HepG2 (cell line): ENCODE measurements at regions not wholly inside any gene's neighbourhood (a gene's known extent, or its start where the extent isn't known, plus 50 kb on each side); places are given as distances from the start of the nearest gene placed in this dataset.

Source experiments
- ATAC-seq: fragments of 200-7000 bp; cut with Tn5 transposase; 3 replicates; pipeline ENCODE4 v1.9.1; 2020; ENCODE audit warnings: mild to moderate bottlenecking, moderate library complexity
- BruUV-seq: library from RNA; stranded (reverse); fragments of 400-500 nt; replicated peaks from 2 replicates; lab custom pipeline; 2021; lab: Mats Ljungman, UMichigan
- CTCF ChIA-PET: fragments of 300-600 bp; formaldehyde crosslinking; extraction: SDS; loops from one replicate; lab custom pipeline; 2021; ENCODE audit warnings: low total read pairs, inconsistent platforms, low intra/inter-chr PET ratio; lab: Yijun Ruan, JAX
- POLR2A ChIA-PET: fragments of 350-600 bp; sonication (Branson Sonifier 250); formaldehyde crosslinking; loops from one replicate; lab custom pipeline; 2020; ENCODE audit warnings: antibody characterized with exemption, inconsistent platforms; lab: Yijun Ruan, JAX
- DNase-seq: peaks from one replicate; pipeline ENCODE4 v3.0.0-alpha.2; 2015; ENCODE audit warnings: low spot score
- FAIRE-seq: peaks from 3 replicates; lab custom pipeline; 2011; peaks lifted over from hg19 to GRCh38; lab: Jason Lieb, UNC
- H2AFZ ChIP-seq: one replicate; pipeline ENCODE4 v1.6.1; 2011; ENCODE audit warnings: low read length, inconsistent platforms
- H3K27ac ChIP-seq: fragments of 300-600 bp; 3 replicates; pipeline ENCODE4 v1.8.0; 2011; ENCODE audit warnings: mixed run types, mild to moderate bottlenecking, mixed read lengths, low read length, inconsistent platforms; ENCODE audit not compliant: insufficient read depth; ENCODE audit errors: extremely low read length
- H3K27me3 ChIP-seq, 2 experiments: fragments of 200-600 bp in 1 of 2; 2 replicates in 1 of 2; 3 replicates in 1 of 2; pipeline versions ENCODE4 v1.6.0 to v1.8.0; 2011; ENCODE audit warnings: low read length in 2 of 2, mild to moderate bottlenecking in 2 of 2, moderate library complexity in 2 of 2, inconsistent platforms in 1 of 2; ENCODE audit not compliant: insufficient read depth in 2 of 2, control insufficient read depth in 1 of 2
- H3K36me3 ChIP-seq, 2 experiments: fragments of 200-600 bp in 1 of 2; replicated peaks in 1 of 2; 2 replicates in 1 of 2; 3 replicates in 1 of 2; pipeline versions ENCODE4 v1.5.1 to v1.8.0; 2011; ENCODE audit warnings: low read length in 2 of 2, inconsistent platforms in 1 of 2; ENCODE audit not compliant: insufficient read depth in 2 of 2, control insufficient read depth in 1 of 2
- H3K4me1 ChIP-seq: 2 replicates; pipeline ENCODE4 v1.5.1; 2012; ENCODE audit warnings: low read length, inconsistent platforms; ENCODE audit not compliant: insufficient read depth
- H3K4me2 ChIP-seq: 2 replicates; pipeline ENCODE4 v1.6.0; 2011; ENCODE audit warnings: low read depth, low read length, inconsistent platforms
- H3K4me3 ChIP-seq, 3 experiments: fragments of 200-600 bp in 1 of 3; sonication (generic), shearing (Covaris generic) in 1 of 3; replicated peaks in 1 of 3; 2 replicates each; pipeline ENCODE4 v1.5.1; 2011 to 2016; ENCODE audit warnings: low read length in 3 of 3, inconsistent platforms in 2 of 3, low read depth in 2 of 3, mild to moderate bottlenecking in 2 of 3, control low read depth in 1 of 3, mixed read lengths in 1 of 3; ENCODE audit not compliant: insufficient read depth in 1 of 3
- H3K79me2 ChIP-seq: one replicate; pipeline ENCODE4 v1.6.1; 2011; ENCODE audit warnings: low read length, inconsistent platforms; ENCODE audit not compliant: insufficient read depth
- H3K9ac ChIP-seq: 2 replicates; pipeline ENCODE4 v1.6.0; 2011; ENCODE audit warnings: mild to moderate bottlenecking, low read depth, low read length, inconsistent platforms; ENCODE audit not compliant: insufficient read depth
- H3K9me3 ChIP-seq: 2 replicates; pipeline ENCODE4 v1.5.1; 2012; ENCODE audit warnings: mild to moderate bottlenecking, low read length
- H4K20me1 ChIP-seq: 2 replicates; pipeline ENCODE4 v1.6.0; 2011; ENCODE audit warnings: inconsistent platforms, mild to moderate bottlenecking, low read length, moderate library complexity; ENCODE audit not compliant: insufficient read depth
- MED13 ChIP-seq: sonication (generic); formaldehyde crosslinking; IDR thresholded peaks from 2 replicates; pipeline ENCODE4 v1.5.0; 2020; ENCODE audit warnings: missing genetic modification reagents
- RERE ChIP-seq: IDR thresholded peaks from 2 replicates; pipeline ENCODE4 v1.6.1; 2016; ENCODE audit warnings: low read depth, missing genetic modification reagents, missing compliant biosample characterization
- ZNF263 ChIP-seq: sonication (generic); formaldehyde crosslinking; IDR thresholded peaks from 2 replicates; pipeline ENCODE4 v1.4.0; 2020; ENCODE audit warnings: missing genetic modification reagents
- ZNF329 ChIP-seq: sonication (generic); formaldehyde crosslinking; IDR thresholded peaks from 2 replicates; pipeline ENCODE4 v1.9.0; 2021; ENCODE audit warnings: low read depth, mild to moderate bottlenecking, missing genetic modification reagents
- WGBS: methylation state at CpG from one replicate; pipeline ENCODE4 v1.1.6; 2017; ENCODE audit warnings: low lambda C conversion rate; 5-methylcytosine and 5-hydroxymethylcytosine counted together
- in situ Hi-C: cut with HindIII; loops from 2 replicates; pipeline ENCODE4 v1.10.0; 2017; ENCODE audit warnings: low pct_unique_long_range_greater_than_20kb; ENCODE audit not compliant: extremely low pct_ligation_motif_present
- intact Hi-C: fragments of 100-400 bp; cut with micrococcal nuclease; formaldehyde crosslinking; loops from one replicate; pipeline ENCODE4 v1.10.0; 2022; ENCODE audit not compliant: unreplicated experiment

- no peak overlapping the region for H3K4me2 ChIP-seq
- no peak overlapping the region for H2AFZ ChIP-seq
- in situ Hi-C loops, result no loop called here
- POLR2A ChIA-PET, result no interaction called here
- H4K20me1 ChIP-seq, result no peaks in the 10 kb centered on the region
- no peak for TF ChIP-seq MED13 (CRISPR knock-in tag)
- TF ChIP-seq ZNF329 (CRISPR knock-in tag), result peak; percentile 63; the same call in 1 of the 2 replicates
- TF ChIP-seq ZNF263 (CRISPR knock-in tag), result peak; percentile 63
- TF ChIP-seq, all 625 proteins: peak for 2
- CTCF ChIA-PET, result no interaction called here
- Histone ChIP-seq H3K4me3 (no peak overlapping the region), H3K9ac (no peak overlapping the region), H3K27ac (no peak overlapping the region), H3K4me1 (peaks cover 50% of the 10 kb centered on the region), H3K79me2 (no peaks in the 10 kb centered on the region), H3K36me3 (peaks cover 0 to 2% of the 10 kb centered on the region in 2 experiments; a peak in 1 of 5 replicates), H3K27me3 (no peaks in the 10 kb centered on the region), H3K9me3 (no peaks in the 10 kb centered on the region)
- WGBS, result 79% methylated on average over 5 of the region's 5 CpGs
- intact Hi-C loops, result no loop called here
- DNase-seq (no peak), ATAC-seq (peak; percentile 19), FAIRE-seq (no peak)
- BruUV-seq, result no TSS peak
Measured at GRCh38 chr2:177322801-177323261, 58.3 kb upstream of the NFE2L2 start.

- no peaks in the 10 kb centered on the region for H4K20me1 ChIP-seq
- CTCF ChIA-PET, result no interaction called here
- no peak overlapping the region for H2AFZ ChIP-seq
- H3K27me3 ChIP-seq, result no peaks in the 10 kb centered on the region
- intact Hi-C loops (no loop called here), in situ Hi-C loops (no loop called here)
- FAIRE-seq, result peak; percentile 42
- H3K9ac ChIP-seq, result no peak overlapping the region
- DNase-seq, result no peak
- H3K4me2 ChIP-seq, result no peak overlapping the region
- 76% methylated on average over 3 of the region's 3 CpGs for WGBS
- ATAC-seq, result no peak
- no TSS peak for BruUV-seq
- H3K4me1 ChIP-seq, result peaks cover 41% of the 10 kb centered on the region
- H3K4me3 ChIP-seq, result no peak overlapping the region
- POLR2A ChIA-PET, result no interaction called here
- TF ChIP-seq RERE (CRISPR knock-in tag), result no peak
- H3K9me3 ChIP-seq, result no peaks in the 10 kb centered on the region
- peaks cover 0 to 5% of the 10 kb centered on the region in 2 experiments; a peak in 1 of 5 replicates for H3K36me3 ChIP-seq
- no peak overlapping the region for H3K27ac ChIP-seq
- H3K79me2 ChIP-seq, result no peaks in the 10 kb centered on the region
Measured at GRCh38 chr2:177324797-177325196, 60.3 kb upstream of the NFE2L2 start.
